ENCODE measurements at regions not wholly inside any gene's neighbourhood (a gene's known extent, or its start where the extent isn't known, plus 50 kb on each side); places are given as distances from the start of the nearest gene placed in this dataset.

- DNase-seq: no peak
These were observed 112.4 kb downstream of the SH3TC2 start for GRCh38 chr5:148950471-148950863.

GRCh38 chr5:148950892-148951291 lies 112.0 kb downstream of the SH3TC2 start:
- no peak for DNase-seq

GRCh38 chr5:148951612-148952011 lies 111.2 kb downstream of the SH3TC2 start:
- DNase-seq: no peak

- DNase-seq: no peak
These were observed 110.6 kb downstream of the SH3TC2 start for GRCh38 chr5:148952097-148952867.

GRCh38 chr5:148953711-148954110 lies 109.2 kb downstream of the SH3TC2 start:
- no peak for DNase-seq
